Activated CD4-positive, alpha-beta T cell treated with anti-CD3 and anti-CD28 coated beads for 36 hours (primary cell): ENCODE measurements at regions not wholly inside any gene's neighbourhood (a gene's known extent, or its start where the extent isn't known, plus 50 kb on each side); places are given as distances from the start of the nearest gene placed in this dataset.
"Not testable (repeated sequence)": the region's sequence is repeated elsewhere in the genome, so short reads cannot be mapped to it uniquely, and the experiment has no call there.

Experiments
- ATAC-seq: fragments of 200-7000 bp; cut with Tn5 transposase; one replicate; pipeline ENCODE4 v1.10.0; 2021; ENCODE audit warnings: mild to moderate bottlenecking, moderate library complexity
- CTCF ChIA-PET: fragments of 350-600 bp; sonication (Branson Sonifier 250); formaldehyde crosslinking; loops from one replicate; lab custom pipeline; 2021; ENCODE audit warnings: antibody characterized with exemption; lab: Charles Lee
- POLR2A ChIA-PET: fragments of 350-600 bp; sonication (Branson Sonifier 250); formaldehyde crosslinking; loops from one replicate; lab custom pipeline; 2021; ENCODE audit warnings: antibody characterized with exemption, inconsistent platforms; lab: Charles Lee
- DNase-seq: peaks from one replicate; pipeline ENCODE4 v3.0.0-alpha.2; 2020
- H3K27ac Mint-ChIP-seq: one replicate; pipeline ENCODE4 v1.8.0; 2021; ENCODE audit warnings: mixed read lengths
- H3K27me3 Mint-ChIP-seq: one replicate; pipeline ENCODE4 v1.8.0; 2021; ENCODE audit warnings: mixed read lengths
- H3K36me3 Mint-ChIP-seq: one replicate; pipeline ENCODE4 v1.8.0; 2021; ENCODE audit warnings: low read depth, mixed read lengths
- H3K4me1 Mint-ChIP-seq: one replicate; pipeline ENCODE4 v1.8.0; 2021; ENCODE audit warnings: mixed read lengths
- H3K4me3 Mint-ChIP-seq: one replicate; pipeline ENCODE4 v1.8.0; 2021; ENCODE audit warnings: mild to moderate bottlenecking, moderate library complexity, mixed read lengths
- H3K9me3 Mint-ChIP-seq: one replicate; pipeline ENCODE4 v1.8.0; 2021; ENCODE audit warnings: low read depth, mixed read lengths
- intact Hi-C, 2 experiments: fragments of 100-400 bp; cut with DNase I in 1 of 2; cut with micrococcal nuclease in 1 of 2; formaldehyde crosslinking; loops; one replicate each; pipeline versions ENCODE4 v1.14.2 to v1.15.1; 2022 to 2024; cut with DNase I, micrococcal nuclease

DNA sequence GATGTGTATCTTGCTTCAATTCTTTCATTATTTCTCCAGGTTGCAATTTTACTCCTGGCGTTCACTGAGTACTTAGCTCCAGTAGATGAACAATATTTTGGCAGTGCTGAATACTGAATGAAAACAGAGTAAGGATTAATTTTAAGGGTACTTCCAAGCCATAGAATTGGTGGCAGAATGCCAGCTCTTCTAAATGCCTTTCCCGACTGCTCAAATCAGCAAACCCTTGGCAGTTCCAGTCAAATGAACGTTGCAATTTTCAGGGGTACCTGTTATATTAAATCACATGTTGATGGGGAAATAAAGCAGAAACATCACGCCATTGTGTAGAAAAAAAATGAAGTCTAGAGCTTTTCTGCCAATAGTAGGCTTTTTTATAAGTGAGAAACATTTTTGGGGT, 282.4 kb upstream of the RPS23 start:
- Mint-ChIP-seq H3K27ac (no peak overlapping the region), H3K9me3 (peaks cover 4% of the 10 kb centered on the region), H3K4me1 (no peaks in the 10 kb centered on the region), H3K36me3 (no peaks in the 10 kb centered on the region), H3K27me3 (peaks cover 3% of the 10 kb centered on the region), H3K4me3 (no peak overlapping the region)
- ATAC-seq (no peak), DNase-seq (no peak)
- POLR2A ChIA-PET, result no interaction called here
- intact Hi-C loops, result no loop called here
- CTCF ChIA-PET, result interaction anchor here (0.8 kb wide), 1 partner anchor 23 kb away, joined by 3 read pairs; no protein-coding TSS in a partner anchor

GRCh38 chr5:82551840-82552385, 273.8 kb upstream of the RPS23 start:
- no peak overlapping the region for H3K4me3 Mint-ChIP-seq
- H3K27ac Mint-ChIP-seq, result no peak overlapping the region
- H3K27me3 Mint-ChIP-seq, result peaks cover 2% of the 10 kb centered on the region
- CTCF ChIA-PET, result interaction anchor here (0.7 kb wide), 1 partner anchor 1884 kb away, joined by 3 read pairs; no protein-coding TSS in a partner anchor
- no peaks in the 10 kb centered on the region for H3K36me3 Mint-ChIP-seq
- intact Hi-C loops, result no loop called here
- no peaks in the 10 kb centered on the region for H3K9me3 Mint-ChIP-seq
- no peaks in the 10 kb centered on the region for H3K4me1 Mint-ChIP-seq
- no peak for ATAC-seq
- DNase-seq, result no peak
- POLR2A ChIA-PET, result no interaction called here

DNA sequence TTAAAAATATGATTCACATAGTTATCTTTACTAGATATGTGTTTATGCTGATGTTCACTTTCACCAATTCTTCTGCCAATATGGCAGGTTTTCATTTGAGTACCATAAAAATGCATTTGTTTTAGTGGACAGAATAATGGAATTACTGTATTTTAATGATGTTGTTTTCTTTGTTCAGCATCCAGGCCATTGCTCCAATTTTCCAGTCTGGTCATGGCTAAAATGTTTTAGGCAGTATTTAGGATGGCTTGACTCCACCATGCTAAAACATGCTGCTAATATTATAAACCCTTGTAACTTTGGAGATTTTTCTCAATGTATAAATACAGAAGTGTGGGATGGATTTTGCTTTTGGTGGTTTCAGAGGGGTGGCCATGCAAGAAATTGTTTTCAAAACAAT, 273.0 kb upstream of the RPS23 start:
- intact Hi-C loops, result no loop called here
- Mint-ChIP-seq H3K4me1 (no peaks in the 10 kb centered on the region), H3K9me3 (no peaks in the 10 kb centered on the region), H3K27ac (no peak overlapping the region), H3K27me3 (peaks cover 4% of the 10 kb centered on the region), H3K36me3 (no peaks in the 10 kb centered on the region), H3K4me3 (no peak overlapping the region)
- ATAC-seq, result no peak
- POLR2A ChIA-PET, result no interaction called here
- no peak for DNase-seq
- CTCF ChIA-PET, result no interaction called here

- no peak overlapping the region for H3K27ac Mint-ChIP-seq
- DNase-seq (no peak), ATAC-seq (no peak)
- no peaks in the 10 kb centered on the region for H3K4me1 Mint-ChIP-seq
- H3K4me3 Mint-ChIP-seq, result no peak overlapping the region
- peaks cover 4% of the 10 kb centered on the region for H3K27me3 Mint-ChIP-seq
- H3K36me3 Mint-ChIP-seq, result no peaks in the 10 kb centered on the region
- H3K9me3 Mint-ChIP-seq, result no peaks in the 10 kb centered on the region
- POLR2A ChIA-PET, result no interaction called here
- intact Hi-C loops, result no loop called here
- CTCF ChIA-PET, result no interaction called here
Observed at GRCh38 chr5:82549263-82549662, 271.1 kb upstream of the RPS23 start.

DNA sequence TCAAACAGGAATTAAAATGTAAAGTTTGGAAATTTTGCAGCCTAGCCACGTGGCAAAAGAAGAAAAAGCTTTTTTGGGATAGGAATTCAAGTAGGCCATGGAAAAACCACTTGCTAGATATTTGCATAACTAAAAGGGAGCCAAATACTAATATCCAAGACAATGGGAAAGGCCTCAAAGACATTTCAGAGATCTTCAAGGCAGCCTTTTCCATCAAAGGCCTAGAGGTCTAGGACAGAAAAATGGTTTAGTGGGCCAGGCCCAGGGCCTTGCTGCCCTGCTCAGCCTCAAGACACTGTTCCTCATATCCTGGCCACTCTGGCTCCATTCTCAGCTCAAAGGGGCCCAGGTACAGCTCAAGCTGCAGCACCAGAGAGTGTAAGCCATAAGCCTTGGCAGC, 265.9 kb upstream of the RPS23 start:
- Mint-ChIP-seq H3K4me1 (no peaks in the 10 kb centered on the region), H3K9me3 (peaks cover 2% of the 10 kb centered on the region), H3K27me3 (peaks cover 2% of the 10 kb centered on the region), H3K27ac (no peak overlapping the region), H3K36me3 (no peaks in the 10 kb centered on the region), H3K4me3 (no peak overlapping the region)
- no peak for DNase-seq
- no peak for ATAC-seq
- intact Hi-C loops, result no loop called here
- CTCF ChIA-PET, result interaction anchor here (0.6 kb wide), 1 partner anchor 609 kb away, joined by 3 read pairs; no protein-coding TSS in a partner anchor
- POLR2A ChIA-PET, result no interaction called here

DNA sequence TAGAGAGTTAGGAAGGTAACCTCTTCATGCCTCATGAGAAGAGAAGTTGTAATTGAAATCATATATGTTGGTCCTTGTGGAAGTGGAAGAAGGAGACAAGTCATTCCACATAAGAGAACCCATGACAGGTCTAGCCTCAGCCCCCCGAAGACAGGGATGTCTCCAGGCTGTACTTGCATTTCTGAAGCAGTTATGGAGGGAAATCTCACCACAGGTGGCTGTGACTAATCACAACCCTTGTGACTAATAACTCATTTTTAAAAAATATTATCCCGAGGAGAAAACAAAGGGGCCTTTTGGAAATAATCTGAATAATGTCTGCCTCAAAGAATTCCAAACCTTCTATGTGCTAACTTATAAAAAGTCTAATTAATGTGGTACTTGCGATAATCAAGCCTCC, 262.1 kb upstream of the RPS23 start:
- Mint-ChIP-seq H3K4me1 (no peaks in the 10 kb centered on the region), H3K4me3 (no peak overlapping the region), H3K27ac (no peak overlapping the region), H3K36me3 (no peaks in the 10 kb centered on the region), H3K27me3 (no peaks in the 10 kb centered on the region), H3K9me3 (peaks cover 2% of the 10 kb centered on the region)
- POLR2A ChIA-PET, result no interaction called here
- intact Hi-C loops, result no loop called here
- no peak for ATAC-seq
- CTCF ChIA-PET, result no interaction called here
- DNase-seq, result no peak

- ChIA-PET POLR2A (no interaction called here), CTCF (interaction anchor here (1.1 to 1.5 kb wide), 2 partner anchors 22 to 189 kb away, joined by 3 to 4 read pairs; no protein-coding TSS in a partner anchor)
- DNase-seq (no peak), ATAC-seq (no peak)
- intact Hi-C loops, result no loop called here
- H3K27ac Mint-ChIP-seq, result no peak overlapping the region
- no peaks in the 10 kb centered on the region for H3K9me3 Mint-ChIP-seq
- H3K27me3 Mint-ChIP-seq, result no peaks in the 10 kb centered on the region
- H3K4me1 Mint-ChIP-seq, result no peaks in the 10 kb centered on the region
- H3K36me3 Mint-ChIP-seq, result no peaks in the 10 kb centered on the region
- no peak overlapping the region for H3K4me3 Mint-ChIP-seq
Observed at GRCh38 chr5:82538339-82539034, 260.3 kb upstream of the RPS23 start.

DNA sequence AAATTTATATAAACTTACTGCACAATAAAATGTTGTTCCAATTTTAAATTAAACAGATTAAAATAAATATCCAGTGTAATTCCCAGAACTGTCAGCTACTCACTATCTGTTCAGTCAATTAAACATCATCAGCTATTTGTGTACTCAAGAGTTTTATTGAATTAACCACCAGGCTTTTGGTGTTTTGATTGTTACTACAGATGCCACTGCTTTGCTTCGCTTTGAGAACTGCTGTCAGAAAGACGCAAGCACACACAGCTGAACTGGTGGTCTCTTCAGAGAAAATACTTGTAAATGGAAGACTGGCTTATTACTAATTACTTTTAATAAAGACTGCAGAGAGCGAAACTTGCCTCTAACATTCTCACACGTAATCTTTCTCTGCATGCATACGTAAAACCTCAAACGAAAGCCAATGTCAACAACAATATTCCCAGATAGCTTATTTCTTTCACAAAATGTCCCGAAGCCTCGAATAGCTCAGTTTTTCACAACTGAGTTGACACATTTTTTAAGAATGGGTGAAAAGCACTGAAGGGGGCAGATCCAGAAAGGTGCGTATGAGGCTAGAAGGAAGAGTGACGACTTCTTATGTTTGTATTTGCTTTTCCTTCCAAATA, 259.6 kb upstream of the RPS23 start:
- intact Hi-C loops, result no loop called here
- Mint-ChIP-seq H3K9me3 (no peaks in the 10 kb centered on the region), H3K36me3 (no peaks in the 10 kb centered on the region), H3K27ac (no peak overlapping the region), H3K4me1 (no peaks in the 10 kb centered on the region), H3K4me3 (no peak overlapping the region), H3K27me3 (no peaks in the 10 kb centered on the region)
- ATAC-seq (no peak), DNase-seq (no peak)
- ChIA-PET POLR2A (no interaction called here), CTCF (interaction anchor here (1.1 to 1.5 kb wide), 2 partner anchors 23 to 188 kb away, joined by 3 to 4 read pairs; no protein-coding TSS in a partner anchor)

- Mint-ChIP-seq H3K27me3 (no peaks in the 10 kb centered on the region), H3K4me1 (no peaks in the 10 kb centered on the region), H3K4me3 (no peak overlapping the region), H3K9me3 (peaks cover 5% of the 10 kb centered on the region), H3K27ac (no peak overlapping the region), H3K36me3 (no peaks in the 10 kb centered on the region)
- ATAC-seq (no peak), DNase-seq (no peak)
- intact Hi-C loops, result no loop called here
- CTCF ChIA-PET, result interaction anchor here (0.6 kb wide), 1 partner anchor 180 kb away, joined by 3 read pairs; no protein-coding TSS in a partner anchor
- POLR2A ChIA-PET, result no interaction called here
Observed at GRCh38 chr5:82534986-82535385, 256.8 kb upstream of the RPS23 start.

GRCh38 chr5:82532075-82532474, 253.9 kb upstream of the RPS23 start:
- ATAC-seq, CTCF ChIA-PET, H3K27ac Mint-ChIP-seq, DNase-seq, H3K36me3 Mint-ChIP-seq, H3K4me1 Mint-ChIP-seq, H3K9me3 Mint-ChIP-seq, intact Hi-C loops, H3K27me3 Mint-ChIP-seq, H3K4me3 Mint-ChIP-seq, POLR2A ChIA-PET: not testable (repeated sequence)

- H3K4me3 Mint-ChIP-seq, result no peak overlapping the region
- intact Hi-C loops, result loop anchor here in 1 of 2 experiments (5.0 kb wide), 1 partner anchor 159 kb away; no protein-coding TSS in a partner anchor
- POLR2A ChIA-PET, result no interaction called here
- no peak for DNase-seq
- H3K36me3 Mint-ChIP-seq, result peaks cover 2% of the 10 kb centered on the region
- no peak overlapping the region for H3K27ac Mint-ChIP-seq
- H3K27me3 Mint-ChIP-seq, result peaks cover 2% of the 10 kb centered on the region
- CTCF ChIA-PET, result no interaction called here
- peaks cover 6% of the 10 kb centered on the region for H3K4me1 Mint-ChIP-seq
- peaks cover 3% of the 10 kb centered on the region for H3K9me3 Mint-ChIP-seq
- ATAC-seq, result peak; percentile 58
Observed at GRCh38 chr5:82526540-82526939, 248.4 kb upstream of the RPS23 start.
